GM23338 (cell line): ENCODE measurements at regions not wholly inside any gene's neighbourhood (a gene's known extent, or its start where the extent isn't known, plus 50 kb on each side); places are given as distances from the start of the nearest gene placed in this dataset.
A peak's percentile ranks its signal among the peaks of the same experiment; 100 is the strongest.

Experiments used
- ATAC-seq: fragments of 200-7000 bp; cut with Tn5 transposase; 3 replicates; pipeline ENCODE4 v1.9.1; 2020
- DNase-seq: peaks from one replicate; pipeline ENCODE4 v3.0.0-alpha.2; 2015; ENCODE audit warnings: low spot score
- H2AFZ ChIP-seq: fragments of 200-600 bp; sonication (generic); 2 replicates; pipeline ENCODE4 v1.8.0; 2016; ENCODE audit warnings: antibody characterized with exemption, mild to moderate bottlenecking, moderate library complexity
- H3F3A ChIP-seq: fragments of 200-600 bp; sonication (generic); replicated peaks from 2 replicates; pipeline ENCODE4 v1.8.0; 2017; ENCODE audit warnings: antibody characterized with exemption, mixed run types, low read depth
- H3K27ac ChIP-seq: fragments of 200-600 bp; sonication (generic); 2 replicates; pipeline ENCODE4 v1.6.1; 2016; ENCODE audit warnings: low read depth
- H3K27me3 ChIP-seq: fragments of 200-600 bp; sonication (generic); 2 replicates; pipeline ENCODE4 v1.8.0; 2016; ENCODE audit warnings: mild to moderate bottlenecking, mixed run types, moderate library complexity; ENCODE audit not compliant: insufficient read depth
- H3K36me3 ChIP-seq: fragments of 200-600 bp; sonication (generic); 2 replicates; pipeline ENCODE4 v1.8.0; 2016; ENCODE audit warnings: mild to moderate bottlenecking; ENCODE audit not compliant: insufficient read depth
- H3K4me1 ChIP-seq: fragments of 200-600 bp; sonication (generic); 2 replicates; pipeline ENCODE4 v1.8.0; 2016; ENCODE audit warnings: mild to moderate bottlenecking, moderate library complexity; ENCODE audit not compliant: insufficient read depth
- H3K4me2 ChIP-seq: fragments of 200-600 bp; sonication (generic); 2 replicates; pipeline ENCODE4 v1.7.1; 2017; ENCODE audit warnings: mixed run types
- H3K4me3 ChIP-seq: fragments of 200-600 bp; sonication (generic); 2 replicates; pipeline ENCODE4 v1.6.1; 2016; ENCODE audit warnings: mixed run types
- H3K79me2 ChIP-seq: fragments of 200-600 bp; sonication (generic); replicated peaks from 2 replicates; pipeline ENCODE4 v1.8.0; 2017; ENCODE audit warnings: mild to moderate bottlenecking; ENCODE audit not compliant: insufficient read depth
- H3K9me2 ChIP-seq: fragments of 200-600 bp; sonication (generic); 2 replicates; pipeline ENCODE4 v1.8.0; 2017; ENCODE audit not compliant: insufficient read depth
- H4K20me1 ChIP-seq: fragments of 200-600 bp; sonication (generic); replicated peaks from 2 replicates; pipeline ENCODE4 v1.8.0; 2017; ENCODE audit warnings: mild to moderate bottlenecking; ENCODE audit not compliant: insufficient read depth
- H3K27ac Mint-ChIP-seq: 2 replicates; pipeline ENCODE4 v1.8.0; 2020; ENCODE audit warnings: inconsistent platforms, mild to moderate bottlenecking, moderate library complexity, mixed read lengths
- H3K27me3 Mint-ChIP-seq: 3 replicates; pipeline ENCODE4 v1.8.0; 2022; ENCODE audit warnings: low read depth, mild to moderate bottlenecking, moderate library complexity, mixed read lengths, inconsistent platforms; ENCODE audit not compliant: insufficient read depth, poor library complexity
- H3K36me3 Mint-ChIP-seq: 3 replicates; pipeline ENCODE4 v1.8.0; 2021; ENCODE audit warnings: low read depth, mild to moderate bottlenecking, inconsistent platforms, moderate library complexity, mixed read lengths
- H3K4me1 Mint-ChIP-seq: 3 replicates; pipeline ENCODE4 v1.8.0; 2020; ENCODE audit warnings: mild to moderate bottlenecking, inconsistent platforms, mixed read lengths
- H3K4me3 Mint-ChIP-seq: 3 replicates; pipeline ENCODE4 v1.8.0; 2021; ENCODE audit warnings: moderate library complexity, mild to moderate bottlenecking, inconsistent platforms, mixed read lengths
- H3K9me3 Mint-ChIP-seq: 3 replicates; pipeline ENCODE4 v1.8.0; 2020; ENCODE audit warnings: moderate library complexity, mild to moderate bottlenecking, inconsistent platforms, mixed read lengths
- CREB1 ChIP-seq: fragments of 250-450 bp; sonication (Bioruptor Pico); IDR thresholded peaks from 2 replicates; pipeline ENCODE4 v1.5.0; 2020; ENCODE audit warnings: low read depth, mild to moderate bottlenecking, moderate library complexity
- CTCF ChIP-seq, 2 experiments: fragments of 200-600 bp in 1 of 2; sonication (generic) in 1 of 2; conservative IDR thresholded peaks; 2 replicates each; pipeline versions ENCODE4 v1.5.1 to v1.6.1; 2016 to 2017; ENCODE audit warnings: antibody characterized with exemption in 2 of 2, low read depth in 2 of 2, mild to moderate bottlenecking in 2 of 2, moderate library complexity in 1 of 2
- ETS1 ChIP-seq: IDR thresholded peaks from 2 replicates; pipeline ENCODE4 v1.6.1; 2016; ENCODE audit warnings: antibody characterized with exemption
- EZH2phosphoT487 ChIP-seq: fragments of 200-600 bp; sonication (generic); IDR thresholded peaks from one replicate; pipeline ENCODE4 v1.8.1; 2018; ENCODE audit warnings: antibody characterized with exemption; ENCODE audit not compliant: unreplicated experiment
- JUNB ChIP-seq: IDR thresholded peaks from one replicate; pipeline ENCODE4 v1.6.1; 2016; ENCODE audit warnings: antibody characterized with exemption; ENCODE audit not compliant: unreplicated experiment
- POLR2AphosphoS5 ChIP-seq: IDR thresholded peaks from 2 replicates; pipeline ENCODE4 v1.6.1; 2016; ENCODE audit warnings: antibody characterized with exemption, low read depth
- STAT1 ChIP-seq: IDR thresholded peaks from one replicate; pipeline ENCODE4 v1.6.1; 2016; ENCODE audit warnings: antibody characterized with exemption; ENCODE audit not compliant: unreplicated experiment
- ZNF114 ChIP-seq: fragments of 250-450 bp; sonication (Bioruptor Pico); IDR thresholded peaks from 2 replicates; pipeline ENCODE4 v1.5.0; 2020; ENCODE audit warnings: mild to moderate bottlenecking, moderate library complexity
- ZNF331 ChIP-seq: fragments of 250-450 bp; sonication (Bioruptor Pico); IDR thresholded peaks from 2 replicates; pipeline ENCODE4 v1.5.0; 2020; ENCODE audit warnings: low read depth, mild to moderate bottlenecking, moderate library complexity

- TF ChIP-seq CTCF (conservative IDR thresholded peaks at IDR 0.05; ENCODE audit: low read depth in 2 of 2) (no peak), ETS1 (no peak), ZNF331 (CRISPR knock-in tag) (no peak), EZH2phosphoT487 (no peak), CREB1 (CRISPR knock-in tag) (no peak)
Observed at GRCh38 chr2:152243761-152244640, 68.4 kb upstream of the STAM2 start (continued).

GRCh38 chr2:152245653-152246052 is 70.1 kb upstream of the STAM2 start:
- H3K4me2 ChIP-seq = no peak overlapping the region
- no peaks in the 10 kb centered on the region for H4K20me1 ChIP-seq
- ATAC-seq (no peak), DNase-seq (no peak)
- no peaks in the 10 kb centered on the region for H3K36me3 ChIP-seq
- H3K4me3 ChIP-seq = no peak overlapping the region
- H3K27me3 ChIP-seq = no peaks in the 10 kb centered on the region
- Mint-ChIP-seq H3K27me3 (no peaks in the 10 kb centered on the region), H3K27ac (no peak overlapping the region), H3K36me3 (no peaks in the 10 kb centered on the region), H3K4me3 (no peak overlapping the region), H3K9me3 (peaks cover 4% of the 10 kb centered on the region; the same call in 2 of the 3 replicates), H3K4me1 (no peaks in the 10 kb centered on the region)
- H3K27ac ChIP-seq = no peak overlapping the region
- H3F3A ChIP-seq = no peaks in the 10 kb centered on the region
- 0 out of 2 replicates have a peak overlapping the region, but pooled peaks have one; percentile 23 for H2AFZ ChIP-seq
- H3K4me1 ChIP-seq = no peaks in the 10 kb centered on the region
- TF ChIP-seq STAT1 (no peak), POLR2AphosphoS5 (no peak)
- H3K79me2 ChIP-seq = no peaks in the 10 kb centered on the region
- H3K9me2 ChIP-seq = no peaks in the 10 kb centered on the region

- no peak for TF ChIP-seq JUNB
- no peak for TF ChIP-seq CREB1 (CRISPR knock-in tag)
- TF ChIP-seq ZNF114 = no peak
- no peak for TF ChIP-seq POLR2AphosphoS5
- TF ChIP-seq STAT1 = no peak
- ATAC-seq = no peak
- Histone ChIP-seq H3K9me2 (no peaks in the 10 kb centered on the region), H3K27me3 (no peaks in the 10 kb centered on the region), H3F3A (no peaks in the 10 kb centered on the region), H3K27ac (no peak overlapping the region), H2AFZ (peak overlapping the region; percentile 63; the same call in 1 of the 2 replicates), H3K79me2 (no peaks in the 10 kb centered on the region), H3K4me2 (no peak overlapping the region), H4K20me1 (no peaks in the 10 kb centered on the region), H3K36me3 (no peaks in the 10 kb centered on the region), H3K4me3 (no peak overlapping the region), H3K4me1 (no peaks in the 10 kb centered on the region)
- DNase-seq = no peak
- H3K9me3 Mint-ChIP-seq = no peaks in the 10 kb centered on the region
- no peaks in the 10 kb centered on the region for H3K36me3 Mint-ChIP-seq
- peaks cover 1% of the 10 kb centered on the region for H3K27me3 Mint-ChIP-seq
- no peak overlapping the region for H3K27ac Mint-ChIP-seq
- H3K4me3 Mint-ChIP-seq = no peak overlapping the region
- H3K4me1 Mint-ChIP-seq = no peaks in the 10 kb centered on the region
Observed at GRCh38 chr2:152246686-152247336, 71.2 kb upstream of the STAM2 start.
